ENCODE measurements at regions not wholly inside any gene's neighbourhood (a gene's known extent, or its start where the extent isn't known, plus 50 kb on each side); places are given as distances from the start of the nearest gene placed in this dataset.
"Not testable (repeated sequence)": the region's sequence is repeated elsewhere in the genome, so short reads cannot be mapped to it uniquely, and the experiment has no call there.

DNA sequence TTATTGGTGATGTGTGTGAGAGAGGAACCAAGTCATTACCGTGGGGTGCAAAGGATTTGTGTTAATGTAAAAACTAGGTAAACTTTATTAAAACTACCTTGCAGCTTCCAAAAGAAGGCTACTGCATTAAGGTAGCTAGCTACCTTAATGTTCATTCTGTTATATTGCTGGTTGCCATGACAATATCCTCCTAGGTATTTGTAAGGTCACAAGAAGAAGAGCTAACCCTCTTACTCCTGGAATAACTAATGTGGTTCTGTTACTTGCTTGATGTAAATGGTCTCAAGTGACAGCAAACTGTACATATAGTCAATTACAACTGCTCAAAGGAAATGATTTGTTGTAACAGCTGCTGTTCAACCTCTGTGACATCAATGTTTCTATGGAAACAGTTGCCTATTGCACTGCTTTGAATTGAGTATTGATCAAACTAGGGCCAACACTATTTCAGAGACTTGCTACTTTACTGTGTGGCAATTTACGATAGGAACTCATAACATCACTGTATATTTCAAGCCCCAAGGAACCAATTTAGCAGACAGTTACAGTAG is 319.8 kb upstream of the HNRNPA3 start:
- Mint-ChIP-seq H3K4me3 (no peak overlapping the region), H3K27ac (no peak overlapping the region), H3K9me3 (no peaks in the 10 kb centered on the region), H3K36me3 (no peaks in the 10 kb centered on the region), H3K4me1 (no peaks in the 10 kb centered on the region), H3K27me3 (peaks cover 0 to 7% of the 10 kb centered on the region in 2 donors)
- ATAC-seq (replicated peaks) (no peak), DNase-seq (no peak)

DNA sequence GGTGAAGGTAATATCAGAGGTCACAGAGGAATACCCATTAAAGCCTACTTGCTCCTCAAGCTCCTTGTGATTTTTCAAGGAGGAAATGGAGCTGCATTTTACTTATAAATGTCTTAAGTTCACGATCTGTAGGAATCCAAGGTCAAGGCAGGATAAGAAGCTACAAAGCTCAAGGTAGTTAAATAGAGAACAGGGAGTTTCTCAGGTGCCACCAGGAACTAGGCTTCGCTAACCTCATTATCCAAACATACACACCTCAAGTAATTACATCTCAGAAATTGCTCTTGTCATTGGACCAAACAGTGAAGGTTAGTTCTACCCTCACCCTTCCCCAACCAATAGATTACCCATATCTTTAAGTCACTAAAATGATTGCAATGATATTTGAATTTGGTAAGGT is 317.4 kb upstream of the HNRNPA3 start:
- Mint-ChIP-seq H3K9me3 (no peaks in the 10 kb centered on the region), H3K27ac (no peak overlapping the region), H3K4me3 (no peak overlapping the region), H3K27me3 (peaks cover 0 to 7% of the 10 kb centered on the region in 2 donors), H3K36me3 (no peaks in the 10 kb centered on the region), H3K4me1 (no peaks in the 10 kb centered on the region)
- ATAC-seq (replicated peaks), result no peak
- DNase-seq, result no peak

GRCh38 chr2:176902454-176902853 is 310.1 kb upstream of the HNRNPA3 start:
- peaks cover 0 to 6% of the 10 kb centered on the region in 2 donors for H3K9me3 Mint-ChIP-seq
- H3K27me3 Mint-ChIP-seq, result peaks cover 5 to 9% of the 10 kb centered on the region in 2 donors
- no peak overlapping the region for H3K27ac Mint-ChIP-seq
- no peaks in the 10 kb centered on the region for H3K36me3 Mint-ChIP-seq
- ATAC-seq (replicated peaks) (no peak), DNase-seq (no peak)
- no peak overlapping the region for H3K4me3 Mint-ChIP-seq
- H3K4me1 Mint-ChIP-seq, result no peaks in the 10 kb centered on the region

- H3K27me3 Mint-ChIP-seq; H3K4me1 Mint-ChIP-seq; H3K36me3 Mint-ChIP-seq; DNase-seq; H3K9me3 Mint-ChIP-seq; ATAC-seq (replicated peaks); H3K4me3 Mint-ChIP-seq; H3K27ac Mint-ChIP-seq: not testable (repeated sequence)
Measured at GRCh38 chr2:176904053-176904452, 308.5 kb upstream of the HNRNPA3 start.

GRCh38 chr2:176907341-176907740 is 305.3 kb upstream of the HNRNPA3 start:
- peaks cover 5 to 9% of the 10 kb centered on the region in 2 donors for H3K27me3 Mint-ChIP-seq
- ATAC-seq (replicated peaks) (no peak), DNase-seq (no peak)
- no peaks in the 10 kb centered on the region for H3K36me3 Mint-ChIP-seq
- no peak overlapping the region for H3K27ac Mint-ChIP-seq
- H3K9me3 Mint-ChIP-seq, result peaks cover 0 to 6% of the 10 kb centered on the region in 2 donors
- no peaks in the 10 kb centered on the region for H3K4me1 Mint-ChIP-seq
- H3K4me3 Mint-ChIP-seq, result no peak overlapping the region

- Mint-ChIP-seq H3K4me3 (no peak overlapping the region), H3K4me1 (no peaks in the 10 kb centered on the region), H3K36me3 (no peaks in the 10 kb centered on the region), H3K27me3 (peaks cover 0 to 5% of the 10 kb centered on the region in 2 donors), H3K27ac (no peak overlapping the region), H3K9me3 (no peaks in the 10 kb centered on the region)
- ATAC-seq (replicated peaks) (no peak), DNase-seq (no peak)
Measured at GRCh38 chr2:176910828-176911227, 301.8 kb upstream of the HNRNPA3 start.

DNA sequence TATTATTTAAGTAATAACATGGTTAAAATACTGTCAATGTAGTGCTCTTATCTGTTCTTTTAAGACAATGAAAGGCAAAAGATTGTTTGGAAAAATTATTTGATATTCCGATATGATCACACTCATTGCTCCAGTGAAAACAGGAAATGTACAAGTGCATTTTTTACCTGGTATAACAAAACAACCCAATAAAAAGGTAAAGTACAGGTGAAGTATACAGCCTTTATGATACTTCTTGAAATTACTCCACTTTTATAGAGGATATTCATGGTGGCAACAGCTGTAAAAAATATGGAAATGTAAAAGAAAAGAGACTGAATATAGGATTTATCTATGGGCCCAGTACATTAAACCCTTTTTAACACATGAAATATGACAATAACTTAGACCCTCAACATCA is 298.6 kb upstream of the HNRNPA3 start:
- ATAC-seq (replicated peaks) (no peak), DNase-seq (no peak)
- Mint-ChIP-seq H3K9me3 (no peaks in the 10 kb centered on the region), H3K27ac (no peak overlapping the region), H3K36me3 (no peaks in the 10 kb centered on the region), H3K4me1 (no peaks in the 10 kb centered on the region), H3K4me3 (no peak overlapping the region), H3K27me3 (peaks cover 0 to 5% of the 10 kb centered on the region in 2 donors)

- no peak overlapping the region for H3K27ac Mint-ChIP-seq
- no peaks in the 10 kb centered on the region for H3K4me1 Mint-ChIP-seq
- ATAC-seq (replicated peaks) (no peak), DNase-seq (no peak)
- H3K36me3 Mint-ChIP-seq, result no peaks in the 10 kb centered on the region
- H3K27me3 Mint-ChIP-seq, result peaks cover 0 to 5% of the 10 kb centered on the region in 2 donors
- no peaks in the 10 kb centered on the region for H3K9me3 Mint-ChIP-seq
- H3K4me3 Mint-ChIP-seq, result no peak overlapping the region
Measured at GRCh38 chr2:176914371-176914770, 298.2 kb upstream of the HNRNPA3 start.

DNA sequence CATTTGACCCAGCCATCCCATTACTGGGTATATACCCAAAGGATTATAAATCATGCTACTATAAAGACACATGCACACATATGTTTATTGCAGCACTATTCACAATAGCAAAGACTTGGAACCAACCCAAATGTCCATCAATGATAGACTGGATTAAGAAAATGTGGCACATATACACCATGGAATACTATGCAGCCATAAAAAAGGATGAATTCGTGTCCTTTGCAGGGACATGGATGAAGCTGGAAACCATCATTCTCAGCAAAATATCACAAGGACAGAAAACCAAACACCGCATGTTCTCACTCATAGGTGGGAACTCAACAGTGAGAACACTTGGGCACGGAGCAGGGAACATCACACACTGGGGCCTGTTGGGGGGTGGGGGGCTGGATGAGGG is 290.0 kb upstream of the HNRNPA3 start:
- not testable (repeated sequence) for H3K36me3 Mint-ChIP-seq; H3K27me3 Mint-ChIP-seq; H3K27ac Mint-ChIP-seq; H3K4me1 Mint-ChIP-seq; DNase-seq; H3K9me3 Mint-ChIP-seq; ATAC-seq (replicated peaks); H3K4me3 Mint-ChIP-seq

DNA sequence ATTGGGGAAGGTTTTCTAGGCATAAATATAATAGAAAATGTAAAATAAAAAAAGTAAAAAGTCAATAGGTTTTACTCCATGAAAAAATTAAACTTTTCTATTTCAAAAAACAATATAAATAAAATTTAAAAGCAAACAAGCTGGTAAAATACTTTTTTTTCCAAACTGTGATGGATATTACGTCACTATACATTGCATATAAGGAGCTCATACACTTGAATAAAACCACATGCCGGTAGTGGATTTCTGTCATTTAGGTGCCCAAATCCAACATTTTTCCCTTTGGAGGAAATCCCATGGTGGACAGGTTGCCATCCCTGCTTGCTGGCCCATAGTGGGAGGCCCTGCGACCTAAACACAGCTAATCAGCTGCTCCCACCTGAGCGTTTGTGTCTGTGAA is 289.4 kb upstream of the HNRNPA3 start:
- no peak for DNase-seq
- Mint-ChIP-seq H3K4me1 (no peaks in the 10 kb centered on the region), H3K4me3 (no peak overlapping the region), H3K9me3 (peaks cover 0 to 1% of the 10 kb centered on the region in 2 donors), H3K36me3 (no peaks in the 10 kb centered on the region), H3K27ac (no peak overlapping the region), H3K27me3 (no peaks in the 10 kb centered on the region)
- ATAC-seq (replicated peaks), result no peak

DNA sequence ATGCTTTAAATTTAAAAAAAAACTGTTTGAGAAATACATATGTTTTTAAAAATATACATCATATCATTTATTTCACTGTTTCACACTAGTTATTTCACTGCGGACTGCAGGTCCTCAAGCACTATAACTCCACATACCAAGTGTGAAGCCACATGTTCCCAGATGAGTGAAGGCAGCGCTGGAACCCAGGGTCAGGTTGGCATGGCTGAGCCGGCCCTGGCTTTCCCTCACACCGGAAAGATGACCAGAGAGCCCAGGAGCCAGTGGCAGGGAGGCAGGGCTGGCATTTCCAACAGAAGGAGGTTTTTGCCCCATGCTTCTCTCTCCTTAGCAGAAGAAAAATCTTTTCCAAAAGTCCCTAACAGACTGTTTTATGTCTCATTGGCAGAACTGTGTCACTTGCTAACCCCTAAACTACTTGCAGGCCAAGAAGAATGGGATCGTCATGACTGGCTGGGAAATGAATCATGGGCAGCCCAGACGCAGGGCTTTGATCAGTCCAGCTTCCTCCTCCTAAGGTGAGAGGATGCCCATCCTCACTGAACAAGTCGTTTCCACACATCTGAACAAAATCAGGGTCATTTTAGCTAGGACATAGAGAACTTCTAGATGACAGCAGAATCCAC is 287.6 kb upstream of the HNRNPA3 start:
- H3K27ac Mint-ChIP-seq, result no peak overlapping the region
- H3K36me3 Mint-ChIP-seq, result no peaks in the 10 kb centered on the region
- ATAC-seq (replicated peaks), result no peak
- peaks cover 0 to 1% of the 10 kb centered on the region in 2 donors for H3K9me3 Mint-ChIP-seq
- no peak overlapping the region for H3K4me3 Mint-ChIP-seq
- no peaks in the 10 kb centered on the region for H3K4me1 Mint-ChIP-seq
- DNase-seq, result no peak
- no peaks in the 10 kb centered on the region for H3K27me3 Mint-ChIP-seq

- H3K4me3 Mint-ChIP-seq, result no peak overlapping the region
Measured at GRCh38 chr2:176926453-176926852, 286.1 kb upstream of the HNRNPA3 start.

GRCh38 chr2:176929387-176929786 is 283.2 kb upstream of the HNRNPA3 start:
- ATAC-seq (replicated peaks); H3K27me3 Mint-ChIP-seq; H3K9me3 Mint-ChIP-seq; DNase-seq; H3K27ac Mint-ChIP-seq; H3K36me3 Mint-ChIP-seq; H3K4me3 Mint-ChIP-seq: not testable (repeated sequence)
- peaks cover 6 to 14% of the 10 kb centered on the region in 2 donors for H3K4me1 Mint-ChIP-seq

More at GRCh38 chr2:176926453-176926852, 286.1 kb upstream of the HNRNPA3 start:
- H3K27me3 Mint-ChIP-seq, result no peaks in the 10 kb centered on the region
- DNase-seq (no peak), ATAC-seq (replicated peaks) (no peak)
- no peaks in the 10 kb centered on the region for H3K36me3 Mint-ChIP-seq
- H3K9me3 Mint-ChIP-seq, result peaks cover 0 to 1% of the 10 kb centered on the region in 2 donors
- H3K27ac Mint-ChIP-seq, result no peak overlapping the region
- H3K4me1 Mint-ChIP-seq, result peaks cover 2 to 5% of the 10 kb centered on the region in 2 donors

DNA sequence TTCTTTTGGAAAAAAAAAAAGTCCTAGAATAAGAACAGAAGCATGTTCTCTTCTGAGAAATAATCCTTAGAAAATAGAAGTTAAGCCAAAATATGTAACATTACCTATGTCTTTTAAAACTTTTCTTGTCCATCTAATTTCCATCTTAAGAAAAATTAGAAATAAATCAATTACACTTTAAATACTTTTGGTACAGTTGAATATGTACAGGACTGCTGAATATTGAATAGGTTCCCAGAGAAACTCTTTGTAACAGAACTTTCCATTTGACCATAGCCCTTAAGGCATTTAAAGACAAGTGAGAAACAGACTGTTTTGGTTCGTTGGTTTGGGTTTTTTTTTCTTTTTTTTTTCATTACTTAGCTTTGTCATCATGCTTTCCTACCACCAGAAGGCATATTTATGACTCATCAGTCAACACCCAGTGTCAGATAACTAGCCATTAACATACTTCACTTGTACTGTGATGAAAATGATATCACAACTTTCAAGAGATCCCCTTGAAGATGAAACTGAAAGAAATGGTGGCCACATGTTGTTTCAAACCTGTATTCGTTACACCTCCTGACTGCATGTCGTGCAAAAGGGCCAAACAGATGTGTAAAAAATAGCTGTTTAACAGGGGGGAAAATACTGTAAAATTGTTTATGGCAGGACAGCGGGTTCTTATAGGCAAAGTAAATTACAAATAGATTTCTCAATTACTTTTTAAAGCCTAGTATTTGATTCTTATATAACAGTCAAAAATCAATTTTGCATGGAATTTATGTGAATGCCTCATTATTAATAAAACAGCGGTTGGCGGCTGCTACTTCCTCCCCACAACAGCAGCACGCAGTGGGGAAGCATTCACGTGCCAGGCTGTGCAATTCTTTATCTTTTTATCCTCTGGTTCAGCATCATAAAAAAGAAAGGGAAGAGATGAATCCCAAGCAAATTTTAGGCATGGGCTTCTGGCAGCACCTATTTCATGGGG is 280.7 kb upstream of the HNRNPA3 start:
- H3K9me3 Mint-ChIP-seq, result no peaks in the 10 kb centered on the region
- H3K27ac Mint-ChIP-seq, result peak overlapping the region; percentile 81
- H3K4me1 Mint-ChIP-seq, result peaks cover 12 to 31% of the 10 kb centered on the region in 2 donors
- H3K36me3 Mint-ChIP-seq, result no peaks in the 10 kb centered on the region
- H3K27me3 Mint-ChIP-seq, result no peaks in the 10 kb centered on the region
- H3K4me3 Mint-ChIP-seq, result peak overlapping the region in 1 of 2 donors; percentile 41
- ATAC-seq (replicated peaks), result peak; percentile 95 to 97
- peak; percentile 4 for DNase-seq
